ENCODE measurements at regions not wholly inside any gene's neighbourhood (a gene's known extent, or its start where the extent isn't known, plus 50 kb on each side); places are given as distances from the start of the nearest gene placed in this dataset.

- Histone ChIP-seq H3K36me3 (no peaks in the 10 kb centered on the region), H3K27ac (no peak overlapping the region), H3K4me3 (no peak overlapping the region), H3K27me3 (no peaks in the 10 kb centered on the region), H3K4me1 (no peaks in the 10 kb centered on the region), H3K9me3 (no peaks in the 10 kb centered on the region)
- no peak for DNase-seq
- intact Hi-C loops (cut with DNase I): no loop called here
- no peak for ATAC-seq
- 43% methylated on average over 7 of the region's 7 CpGs for WGBS (ENCODE audit: insufficient coverage, low coverage, low lambda C conversion rate, missing lambda C conversion rate)
- no peak for TF ChIP-seq POLR2A (IDR thresholded peaks at IDR 0.05)
- TF ChIP-seq CTCF (IDR thresholded peaks at IDR 0.05): no peak
Observed at GRCh38 chr6:90703336-90703735, 116.5 kb upstream of the MAP3K7 start.

- no peak for DNase-seq
- no peak for TF ChIP-seq POLR2A (IDR thresholded peaks at IDR 0.05)
- no peak for TF ChIP-seq CTCF (IDR thresholded peaks at IDR 0.05)
- H3K9me3 ChIP-seq: no peaks in the 10 kb centered on the region
- no peak overlapping the region for H3K4me3 ChIP-seq
- 25% methylated on average over 1 of the region's 1 CpG for WGBS (ENCODE audit: insufficient coverage, low coverage, low lambda C conversion rate, missing lambda C conversion rate)
- no peak overlapping the region for H3K27ac ChIP-seq
- ATAC-seq: no peak
- no peaks in the 10 kb centered on the region for H3K4me1 ChIP-seq
- intact Hi-C loops (cut with DNase I): no loop called here
- H3K36me3 ChIP-seq: no peaks in the 10 kb centered on the region
- no peaks in the 10 kb centered on the region for H3K27me3 ChIP-seq
Observed at GRCh38 chr6:90701926-90702325, 115.1 kb upstream of the MAP3K7 start.

GRCh38 chr6:90701146-90701781 lies 114.4 kb upstream of the MAP3K7 start:
- Histone ChIP-seq H3K36me3 (no peaks in the 10 kb centered on the region), H3K27me3 (no peaks in the 10 kb centered on the region), H3K4me1 (no peaks in the 10 kb centered on the region), H3K4me3 (no peak overlapping the region), H3K9me3 (no peaks in the 10 kb centered on the region), H3K27ac (no peak overlapping the region)
- DNase-seq: no peak
- intact Hi-C loops (cut with DNase I): no loop called here
- no peak for ATAC-seq
- 18% methylated on average over 5 of the region's 7 CpGs for WGBS (ENCODE audit: insufficient coverage, low coverage, low lambda C conversion rate, missing lambda C conversion rate)
- no peak for TF ChIP-seq CTCF (IDR thresholded peaks at IDR 0.05)
- no peak for TF ChIP-seq POLR2A (IDR thresholded peaks at IDR 0.05)

- Histone ChIP-seq H3K36me3 (no peaks in the 10 kb centered on the region), H3K4me1 (no peaks in the 10 kb centered on the region), H3K27me3 (no peaks in the 10 kb centered on the region), H3K9me3 (no peaks in the 10 kb centered on the region), H3K27ac (no peak overlapping the region), H3K4me3 (no peak overlapping the region)
- intact Hi-C loops (cut with DNase I): no loop called here
- ATAC-seq (no peak), DNase-seq (no peak)
- WGBS (ENCODE audit: insufficient coverage, low coverage, low lambda C conversion rate, missing lambda C conversion rate): 85% methylated on average over 3 of the region's 3 CpGs
- TF ChIP-seq POLR2A (IDR thresholded peaks at IDR 0.05) (no peak), CTCF (IDR thresholded peaks at IDR 0.05) (no peak)
Observed at GRCh38 chr6:90695316-90695715, 108.4 kb upstream of the MAP3K7 start.

GRCh38 chr6:90694802-90695201 lies 107.9 kb upstream of the MAP3K7 start:
- H3K9me3 ChIP-seq: no peaks in the 10 kb centered on the region
- 65% methylated on average over 2 of the region's 2 CpGs for WGBS (ENCODE audit: insufficient coverage, low coverage, low lambda C conversion rate, missing lambda C conversion rate)
- H3K27me3 ChIP-seq: no peaks in the 10 kb centered on the region
- no peak overlapping the region for H3K27ac ChIP-seq
- no peak overlapping the region for H3K4me3 ChIP-seq
- intact Hi-C loops (cut with DNase I): no loop called here
- no peak for ATAC-seq
- TF ChIP-seq CTCF (IDR thresholded peaks at IDR 0.05) (no peak), POLR2A (IDR thresholded peaks at IDR 0.05) (no peak)
- H3K36me3 ChIP-seq: no peaks in the 10 kb centered on the region
- no peak for DNase-seq
- H3K4me1 ChIP-seq: no peaks in the 10 kb centered on the region
